T-helper 9 cell (primary cell): ENCODE measurements at regions not wholly inside any gene's neighbourhood (a gene's known extent, or its start where the extent isn't known, plus 50 kb on each side); places are given as distances from the start of the nearest gene placed in this dataset.

Experiments used
- DNase-seq: peaks from one replicate; pipeline ENCODE4 v3.0.0-alpha.2; 2020

DNA sequence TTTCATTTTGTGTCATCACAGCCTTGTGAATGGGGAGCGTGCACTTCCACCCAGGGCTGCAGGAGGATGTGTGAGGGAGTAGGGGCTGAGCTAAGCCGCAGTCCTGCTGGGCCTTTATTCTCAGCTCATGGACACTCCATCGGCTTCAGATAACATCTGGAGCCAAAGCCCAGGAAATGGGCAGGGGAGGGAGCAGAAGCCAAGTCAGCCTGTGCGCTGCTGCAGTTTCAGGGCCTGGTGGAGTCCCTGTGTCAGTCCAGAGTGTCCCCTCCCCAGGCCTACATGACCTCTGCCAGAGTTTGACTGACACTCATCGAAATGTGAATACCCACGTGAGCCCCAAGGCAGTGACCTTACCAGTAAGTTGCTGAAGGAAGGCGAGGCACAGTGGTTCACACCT is 242.2 kb downstream of the LOXHD1 start:
- DNase-seq = no peak

DNA sequence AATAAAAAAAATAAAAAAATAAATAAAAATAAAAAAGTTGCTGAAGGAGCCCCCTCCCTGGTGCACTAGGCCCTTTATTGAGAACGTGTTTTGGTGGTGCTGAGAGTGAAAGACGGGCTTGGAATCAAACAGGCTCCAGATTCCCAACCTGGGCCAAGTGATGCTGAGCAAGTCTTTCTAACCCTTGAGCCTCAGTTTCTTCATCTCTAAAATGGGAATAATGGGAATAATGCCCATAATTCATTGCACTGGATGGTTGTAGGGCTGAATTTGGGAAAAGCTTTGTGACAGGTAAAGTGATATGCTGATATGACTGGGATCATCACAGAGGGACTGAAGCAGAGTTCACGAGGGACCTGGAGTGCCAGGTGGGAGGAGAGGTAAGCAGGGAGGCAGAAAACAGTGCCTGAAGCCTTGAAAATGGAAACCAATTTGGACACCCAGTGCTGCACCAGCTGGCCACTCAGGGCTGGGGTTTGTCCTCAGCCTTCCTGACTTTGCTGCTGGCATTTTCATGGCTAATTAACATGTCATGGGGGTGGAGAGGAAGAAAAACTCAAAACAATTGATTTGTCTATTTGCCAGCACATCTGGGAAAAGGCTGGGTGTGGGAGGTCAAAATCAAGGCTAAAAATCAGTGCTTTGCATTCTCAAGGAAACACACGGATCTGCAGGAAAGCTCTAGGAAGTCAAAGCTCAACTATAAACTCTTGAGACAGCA is 241.3 kb downstream of the LOXHD1 start:
- DNase-seq = no peak

DNA sequence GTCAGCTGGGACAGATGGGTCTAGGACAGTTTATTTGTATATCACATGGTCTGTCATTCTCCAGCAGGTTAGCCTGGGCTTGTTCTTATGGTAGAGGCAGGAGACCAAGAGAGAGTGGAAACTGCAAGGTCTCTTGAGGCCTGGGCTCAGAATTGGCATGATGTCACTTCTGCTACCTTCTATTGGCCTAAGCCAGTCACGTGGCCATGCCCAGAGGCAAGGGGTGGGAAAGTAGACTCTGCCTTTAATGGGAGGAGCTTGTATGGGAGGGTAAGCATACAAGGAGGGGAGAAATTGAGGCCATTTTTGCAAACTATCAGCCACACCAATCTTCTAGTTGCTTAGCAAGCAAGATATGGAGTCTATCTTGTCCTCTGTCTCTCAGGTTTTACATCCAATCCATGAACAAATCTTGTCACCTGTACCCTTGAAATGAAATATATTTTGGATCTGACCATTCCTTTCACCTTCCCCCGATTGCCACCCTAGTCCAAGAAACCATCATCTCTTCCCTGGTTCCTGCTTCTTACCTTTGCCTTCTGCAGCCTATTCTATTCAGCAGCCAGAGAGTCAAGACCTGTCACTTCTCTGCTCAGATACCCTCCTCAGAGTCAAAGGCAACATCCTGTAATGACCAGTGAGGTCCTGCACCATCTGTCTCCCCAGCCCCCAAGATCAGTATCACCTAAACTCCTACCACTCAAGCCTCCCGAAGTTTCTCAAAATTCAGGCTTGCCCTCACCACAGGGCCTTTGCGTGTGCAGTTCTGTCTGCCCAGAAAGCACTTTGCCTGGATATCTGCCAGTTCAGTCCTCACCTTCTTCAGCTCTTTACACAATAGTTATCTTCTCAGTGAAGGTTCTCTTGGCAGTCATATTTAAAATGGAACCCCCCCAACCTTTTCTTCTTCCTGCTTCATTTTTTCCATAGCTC is 240.0 kb downstream of the LOXHD1 start:
- DNase-seq = no peak

DNA sequence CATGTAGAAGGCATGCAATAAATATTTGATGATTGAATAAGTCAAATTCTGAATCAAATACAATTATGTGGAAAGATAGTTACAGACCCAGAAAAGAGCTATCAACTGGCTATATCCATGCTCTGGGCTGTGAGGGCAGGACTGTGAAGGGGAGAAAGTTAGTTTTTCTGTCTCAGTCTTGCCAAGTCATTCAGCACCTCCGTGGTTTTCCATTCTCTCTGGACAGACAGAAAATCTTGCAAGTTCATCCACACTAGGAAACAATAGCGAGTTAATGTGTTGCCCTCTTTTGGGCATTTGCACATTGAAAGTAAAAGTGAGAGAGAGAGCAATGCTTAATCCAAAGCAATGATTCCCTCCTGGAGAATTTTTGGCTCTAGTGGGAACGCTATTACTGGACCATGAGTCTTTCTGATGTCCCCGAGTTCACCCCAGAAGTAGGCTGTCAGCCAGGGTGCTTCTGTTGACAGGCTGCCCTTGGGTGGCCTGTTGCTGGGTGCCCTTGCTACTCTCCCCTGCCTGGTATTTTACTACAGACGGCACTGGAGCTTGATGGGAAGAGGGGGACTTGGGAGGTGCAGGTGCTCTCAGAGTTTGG is 238.3 kb downstream of the LOXHD1 start:
- DNase-seq = no peak

DNA sequence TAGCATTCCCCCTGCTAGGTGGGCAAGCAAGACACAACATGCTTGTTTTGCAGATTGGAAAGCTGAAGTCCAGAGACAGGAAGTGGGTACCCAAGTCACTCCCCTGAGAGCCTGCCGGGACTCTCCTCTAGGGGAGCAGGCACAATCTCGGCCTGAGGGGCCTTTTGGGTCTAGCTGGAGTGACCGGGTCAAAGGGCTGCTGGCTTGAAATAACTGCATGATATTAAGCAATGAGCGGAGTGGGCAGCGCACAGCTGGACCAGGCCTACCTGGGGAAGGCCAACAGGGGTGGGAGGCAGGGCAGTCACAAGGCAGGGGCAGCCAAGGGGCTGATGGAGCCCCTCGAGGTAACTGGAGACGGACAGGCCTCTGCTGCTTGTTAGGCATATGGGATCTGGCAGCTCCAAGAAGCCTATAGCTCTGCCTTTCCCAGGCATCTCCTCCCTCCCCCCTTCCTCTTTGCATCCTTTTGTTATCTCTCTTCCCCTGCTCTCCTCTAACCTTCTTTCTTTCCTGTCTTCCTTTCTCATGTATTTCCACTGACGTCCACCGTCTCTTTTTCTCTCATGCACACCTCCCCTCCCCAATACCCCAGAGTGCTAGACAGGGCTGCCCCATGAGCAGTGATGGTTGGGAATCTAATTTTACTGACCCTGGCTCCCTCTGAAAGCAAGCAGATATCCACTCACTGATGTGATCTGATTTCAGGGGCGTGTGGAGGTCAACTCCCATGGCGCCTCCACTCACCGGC is 237.5 kb downstream of the LOXHD1 start:
- DNase-seq = no peak

DNA sequence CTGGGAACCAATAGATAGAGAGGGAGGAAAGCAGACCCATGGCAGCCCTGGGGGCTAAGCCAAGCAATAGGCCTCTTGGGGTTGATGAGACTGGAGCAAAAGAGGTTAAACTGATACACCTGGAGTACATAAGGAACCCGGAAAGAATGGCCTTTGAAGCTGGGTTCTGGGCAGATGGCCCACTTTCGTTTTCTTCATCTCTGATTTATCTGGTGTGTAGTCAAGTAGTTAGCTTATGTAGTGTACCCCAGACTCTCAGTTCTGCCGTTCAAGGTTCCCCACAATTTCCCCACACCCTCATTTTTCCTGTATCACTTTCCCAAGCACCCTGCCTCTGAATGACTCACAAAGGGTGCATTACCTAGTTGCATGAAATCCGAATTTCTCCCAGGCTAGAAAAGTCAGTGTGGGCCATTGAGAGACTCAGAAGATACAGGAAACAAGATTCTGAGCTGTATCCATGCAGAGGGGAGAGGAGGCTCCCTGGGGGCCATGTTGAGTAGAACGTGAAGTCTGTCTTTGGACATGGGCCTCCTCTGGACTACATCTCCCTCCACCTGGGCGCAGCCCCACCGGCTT is 235.0 kb downstream of the LOXHD1 start:
- no peak for DNase-seq

DNA sequence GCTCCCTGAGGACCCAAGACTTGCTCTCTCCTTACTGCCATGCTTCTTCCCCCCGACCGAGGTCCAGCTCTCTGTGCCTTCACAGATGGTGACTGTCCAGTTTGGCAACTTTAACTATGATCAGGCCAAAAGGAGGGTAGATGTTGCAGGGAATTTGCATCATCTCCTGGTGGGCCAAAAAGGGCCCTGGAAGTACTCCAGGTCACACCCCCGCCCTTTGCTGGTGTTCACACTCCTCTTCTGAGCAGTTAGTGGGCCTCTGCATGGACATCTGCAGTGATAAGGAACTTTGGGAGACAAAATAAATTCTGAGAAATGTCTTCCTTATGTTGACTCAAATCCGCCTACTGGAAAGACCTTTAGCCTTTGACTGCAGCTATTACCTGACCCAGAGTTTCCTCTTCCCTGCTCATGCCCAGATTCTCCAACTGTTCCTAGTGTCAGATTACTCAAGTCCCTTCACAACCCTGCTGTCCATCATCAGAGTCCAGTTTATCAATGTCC is 234.4 kb downstream of the LOXHD1 start:
- DNase-seq = no peak

DNA sequence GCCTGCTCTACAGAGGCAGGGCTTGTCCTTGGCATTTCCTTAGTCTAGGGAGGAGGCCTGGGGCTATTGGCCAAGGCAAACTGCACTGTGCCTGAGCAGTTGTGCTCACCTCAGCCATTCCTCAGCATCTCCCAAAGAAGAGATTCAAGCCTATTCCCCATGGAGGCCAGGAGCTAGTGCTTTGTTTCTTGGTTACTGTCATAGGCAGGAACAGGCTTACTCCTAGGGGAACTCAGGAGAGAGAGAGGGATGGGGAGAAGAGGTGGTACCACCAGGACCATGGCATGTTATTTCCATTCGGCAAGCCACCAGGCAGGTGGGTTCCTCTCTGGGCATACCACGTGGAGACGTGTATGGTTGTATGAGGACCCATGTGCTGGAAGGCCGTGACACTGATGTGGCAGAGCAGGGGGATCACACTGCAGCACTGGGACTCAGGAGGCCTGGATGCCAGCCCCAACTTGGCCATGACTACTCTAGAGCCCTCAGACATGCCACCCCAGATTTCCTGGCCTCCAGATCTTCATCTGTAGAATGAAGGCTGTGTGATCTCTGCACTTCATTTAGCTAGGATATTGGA is 233.7 kb downstream of the LOXHD1 start:
- no peak for DNase-seq

DNA sequence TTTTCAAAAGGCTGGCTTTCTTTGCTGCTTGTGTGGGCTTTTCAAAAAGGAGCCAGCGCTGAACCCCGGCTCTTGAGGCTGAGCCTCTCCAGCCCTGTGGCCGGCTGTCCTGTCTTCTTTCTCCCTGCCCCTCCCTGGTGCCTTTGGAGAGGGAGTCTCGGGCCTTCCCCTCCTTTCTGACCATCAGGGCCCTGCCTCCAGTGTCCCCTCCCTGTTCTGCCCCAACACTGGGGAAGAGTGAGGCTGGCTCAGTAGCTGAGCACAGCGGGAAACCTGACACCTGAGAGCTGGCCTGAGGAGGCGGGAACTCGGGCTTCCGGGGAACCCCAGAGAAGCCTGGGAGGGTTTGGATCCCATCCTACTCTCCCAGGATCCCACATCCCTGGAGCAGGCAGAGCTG is 232.1 kb downstream of the LOXHD1 start:
- no peak for DNase-seq

DNA sequence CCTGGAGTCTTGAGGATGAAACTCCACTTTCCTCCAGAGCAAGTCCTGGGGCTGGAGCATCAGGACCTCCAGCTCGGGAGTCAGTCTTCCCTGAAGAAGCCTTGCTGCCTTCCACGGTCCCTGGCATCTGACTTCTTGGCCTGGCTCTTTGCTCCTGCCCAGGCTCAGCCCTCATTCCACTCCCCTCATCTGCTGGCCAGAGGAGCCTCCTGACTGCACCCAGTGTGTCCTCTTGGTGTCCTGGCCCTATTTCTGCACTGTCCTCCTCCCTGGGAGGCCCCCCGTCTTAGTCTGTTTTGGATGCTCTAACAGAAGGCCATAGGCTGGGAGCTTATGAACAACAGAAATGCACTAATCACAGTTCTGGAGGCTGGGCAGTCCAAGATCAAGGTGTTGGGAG is 231.5 kb downstream of the LOXHD1 start:
- DNase-seq = no peak

DNA sequence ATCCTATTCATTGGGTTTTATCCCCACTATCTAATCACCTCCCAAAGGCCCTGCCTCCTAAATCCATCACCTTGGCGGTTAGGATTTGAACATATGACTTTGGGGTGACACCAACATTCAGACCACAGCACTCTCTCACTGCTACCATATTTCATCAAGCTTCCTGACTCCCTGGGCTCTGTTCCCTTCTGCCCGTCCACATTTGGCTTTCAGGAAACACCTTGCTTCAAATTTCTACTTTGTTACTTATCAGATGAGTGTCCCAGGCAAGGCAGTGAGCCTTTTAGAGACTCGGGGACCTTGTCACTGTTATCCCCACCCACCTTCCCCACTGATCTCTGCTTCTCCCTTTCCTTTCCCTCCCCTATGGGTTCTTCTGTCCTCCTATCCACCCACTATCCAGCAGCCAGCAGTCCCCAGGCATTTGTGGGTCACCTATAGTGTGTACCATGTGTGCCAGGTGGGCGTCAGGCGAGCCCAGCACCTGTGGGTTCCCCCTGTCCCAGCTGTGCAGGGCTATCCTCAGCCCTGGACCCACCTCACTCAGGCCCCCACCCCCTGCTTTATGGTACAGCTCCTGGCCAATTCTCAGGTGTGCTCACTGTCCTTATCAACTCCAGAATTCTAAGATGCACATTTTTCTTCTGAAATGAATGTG is 230.9 kb downstream of the LOXHD1 start:
- no peak for DNase-seq

DNA sequence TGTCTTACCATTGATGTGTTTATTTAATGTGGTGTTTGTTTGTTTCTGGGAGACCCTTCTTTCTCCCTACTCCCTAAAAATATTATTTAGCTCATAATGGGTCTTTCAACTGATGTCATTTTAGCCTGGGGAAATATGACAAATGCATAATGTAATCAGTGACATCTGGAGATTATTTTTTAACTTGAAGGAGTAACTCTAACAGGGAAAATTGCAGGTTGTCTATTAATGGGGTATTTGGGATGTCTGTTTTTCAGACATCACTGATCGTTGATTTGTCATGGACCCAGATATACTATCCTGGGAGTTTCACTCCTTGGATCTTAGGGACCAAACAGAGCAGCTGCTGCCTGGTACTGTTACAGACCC is 230.4 kb downstream of the LOXHD1 start:
- DNase-seq = no peak
